MCF 10A (cell line): ENCODE measurements at regions not wholly inside any gene's neighbourhood (a gene's known extent, or its start where the extent isn't known, plus 50 kb on each side); places are given as distances from the start of the nearest gene placed in this dataset.

Experiments
- BruUV-seq: library from RNA; stranded (reverse); fragments of 400-500 nt; replicated peaks from 2 replicates; lab custom pipeline; 2021; lab: Mats Ljungman, UMichigan
- CTCF ChIA-PET: fragments of 300-600 bp; sonication (Branson Sonifier 250); formaldehyde crosslinking; extraction: SDS; loops from one replicate; lab custom pipeline; 2021; ENCODE audit warnings: antibody characterized with exemption, inconsistent platforms; lab: Yijun Ruan, JAX
- POLR2A ChIA-PET: fragments of 300-600, 350-650 bp; sonication (Branson Sonifier 250); formaldehyde crosslinking; extraction: SDS; loops from one replicate; lab custom pipeline; 2020; ENCODE audit warnings: antibody characterized with exemption, inconsistent platforms; lab: Yijun Ruan, JAX
- DNase-seq: peaks from one replicate; pipeline ENCODE4 v3.0.0-alpha.2; 2018; ENCODE audit not compliant: unreplicated experiment
- H3K27ac Mint-ChIP-seq: one replicate; pipeline ENCODE4 v1.8.0; 2022; ENCODE audit warnings: mild to moderate bottlenecking, low read depth, mixed read lengths; ENCODE audit not compliant: unreplicated experiment
- H3K27me3 Mint-ChIP-seq: one replicate; pipeline ENCODE4 v1.8.0; 2022; ENCODE audit warnings: mixed read lengths; ENCODE audit not compliant: insufficient read depth, unreplicated experiment
- H3K36me3 Mint-ChIP-seq: one replicate; pipeline ENCODE4 v1.8.0; 2022; ENCODE audit warnings: mild to moderate bottlenecking, moderate library complexity, mixed read lengths; ENCODE audit not compliant: insufficient read depth, unreplicated experiment
- H3K4me1 Mint-ChIP-seq: one replicate; pipeline ENCODE4 v1.8.0; 2022; ENCODE audit warnings: mixed read lengths; ENCODE audit not compliant: insufficient read depth, unreplicated experiment
- H3K4me3 Mint-ChIP-seq: one replicate; pipeline ENCODE4 v1.8.0; 2022; ENCODE audit warnings: mild to moderate bottlenecking, moderate library complexity, mixed read lengths; ENCODE audit not compliant: unreplicated experiment
- H3K9me3 Mint-ChIP-seq: one replicate; pipeline ENCODE4 v1.8.0; 2022; ENCODE audit warnings: mixed read lengths; ENCODE audit not compliant: unreplicated experiment
- intact Hi-C: fragments of 100-400 bp; cut with micrococcal nuclease; formaldehyde crosslinking; loops from 2 replicates; pipeline ENCODE4 v1.14.1; 2022
- TF ChIP-seq, protein P1 (sequence below): fragments of 200-600 bp; IDR thresholded peaks from one replicate; pipeline ENCODE4 v1.8.0; 2022; ENCODE audit warnings: antibody characterized with exemption, mild to moderate bottlenecking; ENCODE audit not compliant: unreplicated experiment

DNA sequence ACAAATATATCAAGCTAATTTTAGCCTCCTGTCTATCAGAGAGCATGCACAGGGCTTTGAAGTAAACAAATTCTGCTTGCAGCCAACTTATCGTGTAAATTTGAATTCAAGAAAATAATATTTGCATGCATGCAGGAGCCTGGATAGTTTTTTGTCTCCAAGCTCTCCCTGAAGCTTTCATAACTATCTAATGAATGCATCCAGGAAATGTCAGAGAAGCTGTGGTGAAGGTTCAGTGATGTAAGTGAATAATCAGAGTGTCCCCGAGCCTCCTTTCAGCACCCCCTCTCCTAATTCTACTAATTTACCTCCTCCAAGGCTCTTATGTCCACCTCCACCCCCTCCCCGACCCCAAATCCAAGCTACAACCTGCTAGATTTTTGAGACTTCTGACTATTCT is 172.0 kb upstream of the ZNF32 start:
- H3K4me1 Mint-ChIP-seq = peaks cover 8% of the 10 kb centered on the region
- BruUV-seq = no TSS peak
- intact Hi-C loops = no loop called here
- ChIA-PET CTCF (interaction anchor here (0.6 kb wide), 1 partner anchor 1918 kb away, joined by 3 read pairs; no protein-coding TSS in a partner anchor), POLR2A (no interaction called here)
- H3K27ac Mint-ChIP-seq = no peak overlapping the region
- H3K36me3 Mint-ChIP-seq = no peaks in the 10 kb centered on the region
- H3K4me3 Mint-ChIP-seq = no peak overlapping the region
- H3K27me3 Mint-ChIP-seq = no peaks in the 10 kb centered on the region
- no peaks in the 10 kb centered on the region for H3K9me3 Mint-ChIP-seq
- TF ChIP-seq, protein P1, sequence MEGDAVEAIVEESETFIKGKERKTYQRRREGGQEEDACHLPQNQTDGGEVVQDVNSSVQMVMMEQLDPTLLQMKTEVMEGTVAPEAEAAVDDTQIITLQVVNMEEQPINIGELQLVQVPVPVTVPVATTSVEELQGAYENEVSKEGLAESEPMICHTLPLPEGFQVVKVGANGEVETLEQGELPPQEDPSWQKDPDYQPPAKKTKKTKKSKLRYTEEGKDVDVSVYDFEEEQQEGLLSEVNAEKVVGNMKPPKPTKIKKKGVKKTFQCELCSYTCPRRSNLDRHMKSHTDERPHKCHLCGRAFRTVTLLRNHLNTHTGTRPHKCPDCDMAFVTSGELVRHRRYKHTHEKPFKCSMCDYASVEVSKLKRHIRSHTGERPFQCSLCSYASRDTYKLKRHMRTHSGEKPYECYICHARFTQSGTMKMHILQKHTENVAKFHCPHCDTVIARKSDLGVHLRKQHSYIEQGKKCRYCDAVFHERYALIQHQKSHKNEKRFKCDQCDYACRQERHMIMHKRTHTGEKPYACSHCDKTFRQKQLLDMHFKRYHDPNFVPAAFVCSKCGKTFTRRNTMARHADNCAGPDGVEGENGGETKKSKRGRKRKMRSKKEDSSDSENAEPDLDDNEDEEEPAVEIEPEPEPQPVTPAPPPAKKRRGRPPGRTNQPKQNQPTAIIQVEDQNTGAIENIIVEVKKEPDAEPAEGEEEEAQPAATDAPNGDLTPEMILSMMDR = no peak
- no peak for DNase-seq

DNA sequence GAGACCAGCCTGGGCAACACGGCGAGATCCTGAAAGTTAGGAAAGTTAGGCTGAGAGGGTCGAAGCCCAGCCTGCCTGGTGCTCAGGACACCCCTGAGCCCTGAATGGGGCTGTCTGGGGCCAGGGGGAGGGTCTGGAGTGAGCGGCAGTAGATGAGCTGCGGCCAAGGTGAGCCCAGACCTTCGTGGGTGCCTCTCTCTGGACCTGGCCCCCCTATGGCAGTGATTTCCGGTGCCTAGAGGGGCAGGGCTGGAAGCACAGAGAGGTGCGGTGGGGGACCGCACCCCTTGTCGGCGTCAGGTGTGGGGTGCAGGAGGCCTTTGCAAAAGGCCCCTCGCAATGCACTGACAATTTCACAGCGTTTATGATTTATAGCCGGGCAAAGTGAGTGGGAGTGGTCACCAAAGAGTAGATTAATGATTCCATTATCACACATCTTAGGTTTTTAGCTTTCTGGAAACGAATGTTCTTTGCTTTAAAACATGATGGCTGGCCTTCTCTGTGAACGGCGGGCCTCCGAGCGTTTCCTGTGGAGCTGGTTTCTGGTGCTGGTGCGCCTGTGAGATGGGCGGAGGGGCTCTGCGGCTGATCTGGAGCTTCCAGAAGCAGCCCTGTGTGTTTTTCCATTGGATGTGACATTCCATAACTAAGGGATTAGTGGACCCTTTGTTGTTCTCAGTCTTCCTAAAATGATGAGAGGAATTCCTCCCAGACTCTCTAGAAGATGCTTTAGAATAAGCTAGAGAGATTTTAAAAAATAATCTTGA is 171.0 kb upstream of the ZNF32 start:
- no peak for DNase-seq
- no peaks in the 10 kb centered on the region for H3K9me3 Mint-ChIP-seq
- no peaks in the 10 kb centered on the region for H3K27me3 Mint-ChIP-seq
- no peak overlapping the region for H3K4me3 Mint-ChIP-seq
- CTCF ChIA-PET = interaction anchor here (0.6 kb wide), 1 partner anchor 1919 kb away, joined by 3 read pairs; no protein-coding TSS in a partner anchor
- no peak overlapping the region for H3K27ac Mint-ChIP-seq
- BruUV-seq = no TSS peak
- POLR2A ChIA-PET = no interaction called here
- TF ChIP-seq, protein P1 = no peak
- H3K4me1 Mint-ChIP-seq = peaks cover 8% of the 10 kb centered on the region
- no peaks in the 10 kb centered on the region for H3K36me3 Mint-ChIP-seq
- intact Hi-C loops = no loop called here

DNA sequence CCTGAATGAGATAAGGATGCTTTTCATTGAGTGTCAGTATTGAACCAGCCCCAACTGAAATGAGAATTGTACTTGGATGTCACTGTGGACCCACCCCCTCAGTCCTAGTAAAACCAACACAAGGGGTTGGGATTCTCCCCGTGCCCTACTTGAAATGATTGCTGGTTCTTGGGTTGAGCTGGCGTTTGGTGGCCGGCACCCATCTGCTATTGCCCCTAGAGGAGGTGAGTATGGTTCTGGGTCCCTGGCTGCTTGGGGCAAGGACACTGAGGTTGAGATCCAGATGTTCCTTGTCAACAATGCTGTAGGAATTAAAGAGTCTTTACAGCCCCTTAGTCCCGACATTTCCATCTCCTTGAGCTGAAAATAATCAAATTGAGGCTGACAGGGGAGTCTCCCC is 170.0 kb upstream of the ZNF32 start:
- DNase-seq = no peak
- no peaks in the 10 kb centered on the region for H3K36me3 Mint-ChIP-seq
- intact Hi-C loops = no loop called here
- TF ChIP-seq, protein P1 = no peak
- BruUV-seq = no TSS peak
- H3K4me1 Mint-ChIP-seq = peaks cover 8% of the 10 kb centered on the region
- no peaks in the 10 kb centered on the region for H3K9me3 Mint-ChIP-seq
- ChIA-PET CTCF (no interaction called here), POLR2A (no interaction called here)
- H3K4me3 Mint-ChIP-seq = no peak overlapping the region
- no peaks in the 10 kb centered on the region for H3K27me3 Mint-ChIP-seq
- no peak overlapping the region for H3K27ac Mint-ChIP-seq

DNA sequence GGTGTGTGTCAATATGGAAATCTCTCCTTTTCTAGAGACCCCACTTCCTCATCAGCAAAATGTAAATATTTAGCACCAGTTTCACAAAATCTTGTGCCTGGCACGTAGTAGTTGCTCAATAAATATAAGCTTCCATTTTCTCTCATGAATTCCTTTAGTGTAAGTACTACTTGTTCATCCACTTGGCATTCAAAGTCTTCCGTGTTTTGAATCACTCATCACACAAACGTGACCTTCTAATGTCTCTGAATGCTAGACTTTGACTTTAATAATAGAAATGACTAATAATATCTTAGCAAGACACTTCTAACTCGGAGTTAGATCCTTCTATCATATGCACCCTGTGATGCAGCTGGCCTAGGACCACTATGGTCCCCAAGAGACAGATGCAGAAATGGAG is 168.7 kb upstream of the ZNF32 start:
- intact Hi-C loops = no loop called here
- H3K36me3 Mint-ChIP-seq = no peaks in the 10 kb centered on the region
- CTCF ChIA-PET = no interaction called here
- no peak overlapping the region for H3K4me3 Mint-ChIP-seq
- DNase-seq = no peak
- H3K27me3 Mint-ChIP-seq = no peaks in the 10 kb centered on the region
- H3K4me1 Mint-ChIP-seq = peaks cover 8% of the 10 kb centered on the region
- no peak overlapping the region for H3K27ac Mint-ChIP-seq
- no peaks in the 10 kb centered on the region for H3K9me3 Mint-ChIP-seq
- POLR2A ChIA-PET = no interaction called here
- BruUV-seq = no TSS peak
- TF ChIP-seq, protein P1 = no peak
